IMR-90 (cell line): ENCODE measurements at regions not wholly inside any gene's neighbourhood (a gene's known extent, or its start where the extent isn't known, plus 50 kb on each side); places are given as distances from the start of the nearest gene placed in this dataset.

ENCODE experiments used
- NFE2L2 ChIP-seq: fragments of 150-350 bp; IDR thresholded peaks from 2 replicates; pipeline ENCODE4 v1.6.1; 2016; ENCODE audit warnings: low read depth, mild to moderate bottlenecking, low read length
- POLR2A ChIP-seq: IDR thresholded peaks from 2 replicates; pipeline ENCODE4 v1.6.1; 2012; ENCODE audit warnings: mild to moderate bottlenecking, low read depth, low read length
- SMC3 ChIP-seq: fragments of 150-350 bp; IDR thresholded peaks from 2 replicates; pipeline ENCODE4 v1.6.1; 2016; ENCODE audit warnings: low read depth, mild to moderate bottlenecking, antibody characterized with exemption, low read length, moderate library complexity
- TF ChIP-seq, protein P1 (sequence below): conservative IDR thresholded peaks from 2 replicates; pipeline ENCODE4 v1.5.1; 2012; ENCODE audit warnings: mild to moderate bottlenecking, low read depth, low read length, improper control_type of control experiment

DNA sequence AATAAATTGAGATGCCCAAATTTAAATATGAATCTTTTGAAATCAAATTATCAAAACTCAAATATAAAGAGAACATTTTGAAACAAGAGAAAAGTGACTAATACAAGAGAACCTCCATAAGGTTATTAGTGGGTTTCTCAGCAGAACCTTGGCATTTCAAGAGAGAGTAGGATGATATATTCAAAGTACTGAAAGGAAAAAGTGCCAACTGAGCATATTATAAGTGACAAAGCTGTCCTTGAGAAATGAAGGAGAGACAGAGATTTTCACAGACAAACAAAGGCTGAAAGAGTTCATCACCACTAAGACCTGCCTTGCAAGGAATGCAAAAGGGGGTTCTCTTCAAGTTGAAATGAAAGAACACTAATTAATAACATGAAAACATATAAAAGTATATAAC is 366.0 kb downstream of the HINT1 start:
- TF ChIP-seq POLR2A (no peak), SMC3 (no peak), NFE2L2 (no peak)
- TF ChIP-seq, protein P1, sequence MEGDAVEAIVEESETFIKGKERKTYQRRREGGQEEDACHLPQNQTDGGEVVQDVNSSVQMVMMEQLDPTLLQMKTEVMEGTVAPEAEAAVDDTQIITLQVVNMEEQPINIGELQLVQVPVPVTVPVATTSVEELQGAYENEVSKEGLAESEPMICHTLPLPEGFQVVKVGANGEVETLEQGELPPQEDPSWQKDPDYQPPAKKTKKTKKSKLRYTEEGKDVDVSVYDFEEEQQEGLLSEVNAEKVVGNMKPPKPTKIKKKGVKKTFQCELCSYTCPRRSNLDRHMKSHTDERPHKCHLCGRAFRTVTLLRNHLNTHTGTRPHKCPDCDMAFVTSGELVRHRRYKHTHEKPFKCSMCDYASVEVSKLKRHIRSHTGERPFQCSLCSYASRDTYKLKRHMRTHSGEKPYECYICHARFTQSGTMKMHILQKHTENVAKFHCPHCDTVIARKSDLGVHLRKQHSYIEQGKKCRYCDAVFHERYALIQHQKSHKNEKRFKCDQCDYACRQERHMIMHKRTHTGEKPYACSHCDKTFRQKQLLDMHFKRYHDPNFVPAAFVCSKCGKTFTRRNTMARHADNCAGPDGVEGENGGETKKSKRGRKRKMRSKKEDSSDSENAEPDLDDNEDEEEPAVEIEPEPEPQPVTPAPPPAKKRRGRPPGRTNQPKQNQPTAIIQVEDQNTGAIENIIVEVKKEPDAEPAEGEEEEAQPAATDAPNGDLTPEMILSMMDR = no peak
